ENCODE measurements at regions not wholly inside any gene's neighbourhood (a gene's known extent, or its start where the extent isn't known, plus 50 kb on each side); places are given as distances from the start of the nearest gene placed in this dataset.
"Not testable (repeated sequence)": the region's sequence is repeated elsewhere in the genome, so short reads cannot be mapped to it uniquely, and the experiment has no call there.

- no peak overlapping the region for H3K27ac ChIP-seq
- TF ChIP-seq CTCF (IDR thresholded peaks at IDR 0.05) (no peak), ZFX (IDR thresholded peaks at IDR 0.05; ENCODE audit: borderline replicate concordance) (no peak)
These were observed 109.2 kb downstream of the GJA1 start for GRCh38 chr6:121544691-121545090.

GRCh38 chr6:121548131-121548530 is 112.7 kb downstream of the GJA1 start:
- H3K27ac ChIP-seq, result no peak overlapping the region
- no peak for TF ChIP-seq ZFX (IDR thresholded peaks at IDR 0.05; ENCODE audit: borderline replicate concordance)
- TF ChIP-seq CTCF (IDR thresholded peaks at IDR 0.05), result no peak

GRCh38 chr6:121549736-121550135 is 114.3 kb downstream of the GJA1 start:
- H3K27ac ChIP-seq, result no peak overlapping the region
- TF ChIP-seq CTCF (IDR thresholded peaks at IDR 0.05), result no peak
- no peak for TF ChIP-seq ZFX (IDR thresholded peaks at IDR 0.05; ENCODE audit: borderline replicate concordance)

- H3K27ac ChIP-seq, result no peak overlapping the region
- no peak for TF ChIP-seq CTCF (IDR thresholded peaks at IDR 0.05)
- no peak for TF ChIP-seq ZFX (IDR thresholded peaks at IDR 0.05; ENCODE audit: borderline replicate concordance)
These were observed 115.1 kb downstream of the GJA1 start for GRCh38 chr6:121550491-121551010.

GRCh38 chr6:121555201-121555600 is 119.8 kb downstream of the GJA1 start:
- no peak overlapping the region for H3K27ac ChIP-seq
- TF ChIP-seq CTCF (IDR thresholded peaks at IDR 0.05) (no peak), ZFX (IDR thresholded peaks at IDR 0.05; ENCODE audit: borderline replicate concordance) (no peak)

- not testable (repeated sequence) for H3K27ac ChIP-seq
These were observed 120.7 kb downstream of the GJA1 start for GRCh38 chr6:121556149-121556548.

- no peak overlapping the region for H3K27ac ChIP-seq
- TF ChIP-seq ZFX (IDR thresholded peaks at IDR 0.05; ENCODE audit: borderline replicate concordance) (no peak), CTCF (IDR thresholded peaks at IDR 0.05) (no peak)
These were observed 121.9 kb downstream of the GJA1 start for GRCh38 chr6:121557146-121557940.
